HG03196 (cell line): ENCODE measurements at regions not wholly inside any gene's neighbourhood (a gene's known extent, or its start where the extent isn't known, plus 50 kb on each side); places are given as distances from the start of the nearest gene placed in this dataset.
"Not testable (repeated sequence)": the region's sequence is repeated elsewhere in the genome, so short reads cannot be mapped to it uniquely, and the experiment has no call there.

Experiments
- ATAC-seq: cut with Tn5 transposase; IDR thresholded peaks from one replicate; pipeline ENCODE4 v1.9.1; 2021; ENCODE audit not compliant: unreplicated experiment

GRCh38 chr7:67666359-67666758 is 669.7 kb downstream of the TYW1 start:
- ATAC-seq: not testable (repeated sequence)

- no peak for ATAC-seq
These were observed 674.4 kb downstream of the TYW1 start for GRCh38 chr7:67671006-67671548.

- ATAC-seq: no peak
These were observed 677.2 kb downstream of the TYW1 start for GRCh38 chr7:67673861-67674260.

- not testable (repeated sequence) for ATAC-seq
These were observed 678.2 kb downstream of the TYW1 start for GRCh38 chr7:67674862-67675261.

- ATAC-seq: no peak
These were observed 679.3 kb downstream of the TYW1 start for GRCh38 chr7:67675971-67676370.

- ATAC-seq: no peak
These were observed 681.8 kb downstream of the TYW1 start for GRCh38 chr7:67678419-67678818.

GRCh38 chr7:67683628-67684027 is 687.0 kb downstream of the TYW1 start:
- no peak for ATAC-seq

- no peak for ATAC-seq
These were observed 694.1 kb downstream of the TYW1 start for GRCh38 chr7:67690700-67691099.

- no peak for ATAC-seq
These were observed 695.8 kb downstream of the TYW1 start for GRCh38 chr7:67692425-67692824.

- no peak for ATAC-seq
These were observed 699.5 kb downstream of the TYW1 start for GRCh38 chr7:67696124-67696523.

- ATAC-seq: no peak
These were observed 700.2 kb downstream of the TYW1 start for GRCh38 chr7:67696878-67697277.

- ATAC-seq: no peak
These were observed 701.7 kb downstream of the TYW1 start for GRCh38 chr7:67698354-67698753.

GRCh38 chr7:67705850-67706249 is 709.2 kb downstream of the TYW1 start:
- ATAC-seq: no peak

GRCh38 chr7:67711706-67712105 is 715.1 kb downstream of the TYW1 start:
- ATAC-seq: no peak

GRCh38 chr7:67713451-67714056 is 716.9 kb downstream of the TYW1 start:
- no peak for ATAC-seq

- no peak for ATAC-seq
These were observed 720.1 kb downstream of the TYW1 start for GRCh38 chr7:67716729-67717128.

- ATAC-seq: no peak
These were observed 727.0 kb downstream of the TYW1 start for GRCh38 chr7:67723591-67723990.

- no peak for ATAC-seq
These were observed 727.8 kb downstream of the TYW1 start for GRCh38 chr7:67724435-67724834.

- ATAC-seq: no peak
These were observed 728.3 kb downstream of the TYW1 start for GRCh38 chr7:67724955-67725354.

- no peak for ATAC-seq
These were observed 728.8 kb downstream of the TYW1 start for GRCh38 chr7:67725423-67725822.

GRCh38 chr7:67729771-67730170 is 733.1 kb downstream of the TYW1 start:
- ATAC-seq: no peak

- ATAC-seq: no peak
These were observed 735.1 kb downstream of the TYW1 start for GRCh38 chr7:67731704-67732103.

- ATAC-seq: no peak
These were observed 736.3 kb downstream of the TYW1 start for GRCh38 chr7:67732898-67733297.
